Adrenal gland (tissue), 9 donors: ENCODE measurements at regions not wholly inside any gene's neighbourhood (a gene's known extent, or its start where the extent isn't known, plus 50 kb on each side); places are given as distances from the start of the nearest gene placed in this dataset.
"Not testable (repeated sequence)": the region's sequence is repeated elsewhere in the genome, so short reads cannot be mapped to it uniquely, and the experiment has no call there.

Source experiments
- DNase-seq, 7 donors: peaks; one replicate each; pipeline ENCODE4 v3.0.0-alpha.2; 2019 to 2020
- H3K27ac ChIP-seq, 5 donors: fragments of 200-600 bp; sonication (generic) in 4 of 5; 1 replicate in 3 of 5; 2 replicates in 2 of 5; pipeline versions ENCODE4 v1.5.1 to v1.8.0; 2016 to 2020; ENCODE audit warnings: mild to moderate bottlenecking in 1 of 5
- H3K27me3 ChIP-seq: fragments of 200-600 bp; 2 replicates; pipeline ENCODE4 v1.8.0; 2021
- H3K36me3 ChIP-seq, 2 donors: fragments of 200-600 bp; replicated peaks in 1 of 2; 1 replicate in 1 of 2; 2 replicates in 1 of 2; pipeline versions ENCODE4 v1.5.1 to v1.8.0; 2018 to 2022
- H3K4me1 ChIP-seq, 2 donors: fragments of 200-600 bp; replicated peaks in 1 of 2; 1 replicate in 1 of 2; 2 replicates in 1 of 2; pipeline versions ENCODE4 v1.5.1 to v1.8.0; 2018 to 2021
- H3K4me3 ChIP-seq, 4 donors: fragments of 200-600 bp; sonication (generic) in 3 of 4; one replicate each; pipeline ENCODE4 v1.5.1; 2016 to 2018
- H3K9me3 ChIP-seq, 3 donors: fragments of 200-600 bp; sonication (generic) in 1 of 3; replicated peaks in 1 of 3; 1 replicate in 2 of 3; 2 replicates in 1 of 3; pipeline versions ENCODE4 v1.5.1 to v1.8.0; 2016 to 2021
- POLR2A ChIP-seq, 2 donors: fragments of 450-650 bp; IDR thresholded peaks; one replicate each; pipeline ENCODE4 v1.6.1; 2017; ENCODE audit warnings: antibody characterized with exemption in 2 of 2, mild to moderate bottlenecking in 2 of 2, moderate library complexity in 1 of 2
- WGBS, 4 donors: extraction: QIAGEN DNeasy Blood & Tissue Kit in 2 of 4; methylation state at CpG; one replicate each; pipeline versions ENCODE4 v1.1.5 to v1.1.7; 2013 to 2017; 5-methylcytosine and 5-hydroxymethylcytosine counted together
- intact Hi-C, 2 donors: fragments of 100-400 bp; cut with DNase I; formaldehyde crosslinking; loops; one replicate each; pipeline versions ENCODE4 v1.14.1 to v1.15.0; 2022 to 2023
- TF ChIP-seq, protein P1 (sequence below), 6 experiments: fragments of 450-650 bp in 4 of 6; fragments of 200-600 bp in 2 of 6; sonication (generic) in 1 of 6; IDR thresholded peaks; 1 replicate in 5 of 6; 2 replicates in 1 of 6; pipeline versions ENCODE4 v1.5.1 to v1.8.0; 2016 to 2021; ENCODE audit warnings: antibody characterized with exemption in 6 of 6, mild to moderate bottlenecking in 2 of 6, moderate library complexity in 1 of 6
- donor health status: healthy with polysubstance abuse.
- donor health status: Bipolar disorder and iron deficiency.
- donor health status: DM: yes; HTN: yes; CAD: no.
- donor health status: DM: no; HTN: no; CAD: no.
- donor health status: DM: no; HTN: no; CAD: no.

DNA sequence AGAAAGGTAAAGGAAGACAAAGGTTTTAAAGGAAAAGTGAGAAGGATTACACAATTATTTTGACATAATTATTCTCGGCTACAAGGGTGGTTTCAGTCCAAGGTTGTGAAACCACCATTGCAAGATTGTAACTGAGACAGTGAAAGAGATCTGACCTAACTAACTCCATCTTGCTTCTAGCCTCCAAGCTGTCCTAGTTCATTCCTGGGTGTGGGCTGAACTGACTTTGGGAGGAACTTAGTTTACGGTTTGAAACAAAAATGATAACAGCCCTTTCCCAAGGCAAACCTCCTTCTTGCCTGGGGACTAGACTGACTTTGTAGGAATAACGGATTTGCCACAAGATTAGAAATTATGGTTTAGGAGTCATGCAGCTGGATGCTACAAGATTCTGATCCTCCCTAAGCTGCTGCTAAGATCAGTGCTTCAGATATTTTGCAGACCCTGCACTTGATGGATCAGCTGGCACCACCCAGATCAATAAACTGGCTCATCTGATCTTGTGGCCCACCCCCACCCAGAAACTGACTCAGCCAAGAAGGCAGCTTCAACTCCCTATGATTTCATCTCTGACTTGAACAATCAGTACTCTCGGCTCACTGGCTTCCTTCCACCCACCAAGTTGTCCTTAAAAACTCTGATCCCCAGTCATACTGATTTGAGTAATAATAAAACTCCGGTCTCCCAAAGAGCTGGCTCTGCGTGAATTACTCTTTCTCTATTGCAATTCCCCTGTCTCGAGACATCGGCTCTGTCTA, 57.7 kb upstream of the AADACL2 start:
- no peaks in the 10 kb centered on the region for H3K9me3 ChIP-seq
- H3K36me3 ChIP-seq, result no peaks in the 10 kb centered on the region
- H3K4me3 ChIP-seq, result no peak overlapping the region
- TF ChIP-seq POLR2A (IDR thresholded peaks at IDR 0.05), result no peak
- TF ChIP-seq, protein P1, sequence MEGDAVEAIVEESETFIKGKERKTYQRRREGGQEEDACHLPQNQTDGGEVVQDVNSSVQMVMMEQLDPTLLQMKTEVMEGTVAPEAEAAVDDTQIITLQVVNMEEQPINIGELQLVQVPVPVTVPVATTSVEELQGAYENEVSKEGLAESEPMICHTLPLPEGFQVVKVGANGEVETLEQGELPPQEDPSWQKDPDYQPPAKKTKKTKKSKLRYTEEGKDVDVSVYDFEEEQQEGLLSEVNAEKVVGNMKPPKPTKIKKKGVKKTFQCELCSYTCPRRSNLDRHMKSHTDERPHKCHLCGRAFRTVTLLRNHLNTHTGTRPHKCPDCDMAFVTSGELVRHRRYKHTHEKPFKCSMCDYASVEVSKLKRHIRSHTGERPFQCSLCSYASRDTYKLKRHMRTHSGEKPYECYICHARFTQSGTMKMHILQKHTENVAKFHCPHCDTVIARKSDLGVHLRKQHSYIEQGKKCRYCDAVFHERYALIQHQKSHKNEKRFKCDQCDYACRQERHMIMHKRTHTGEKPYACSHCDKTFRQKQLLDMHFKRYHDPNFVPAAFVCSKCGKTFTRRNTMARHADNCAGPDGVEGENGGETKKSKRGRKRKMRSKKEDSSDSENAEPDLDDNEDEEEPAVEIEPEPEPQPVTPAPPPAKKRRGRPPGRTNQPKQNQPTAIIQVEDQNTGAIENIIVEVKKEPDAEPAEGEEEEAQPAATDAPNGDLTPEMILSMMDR (IDR thresholded peaks at IDR 0.05), result no peak
- H3K4me1 ChIP-seq, result no peaks in the 10 kb centered on the region
- no peak for DNase-seq
- no peaks in the 10 kb centered on the region for H3K27me3 ChIP-seq
- intact Hi-C loops, result no loop called here
- WGBS, 4 donors, result 75 to 86% (median 83%) methylated on average over 8 of the region's 8 CpGs
- H3K27ac ChIP-seq, result no peak overlapping the region

DNA sequence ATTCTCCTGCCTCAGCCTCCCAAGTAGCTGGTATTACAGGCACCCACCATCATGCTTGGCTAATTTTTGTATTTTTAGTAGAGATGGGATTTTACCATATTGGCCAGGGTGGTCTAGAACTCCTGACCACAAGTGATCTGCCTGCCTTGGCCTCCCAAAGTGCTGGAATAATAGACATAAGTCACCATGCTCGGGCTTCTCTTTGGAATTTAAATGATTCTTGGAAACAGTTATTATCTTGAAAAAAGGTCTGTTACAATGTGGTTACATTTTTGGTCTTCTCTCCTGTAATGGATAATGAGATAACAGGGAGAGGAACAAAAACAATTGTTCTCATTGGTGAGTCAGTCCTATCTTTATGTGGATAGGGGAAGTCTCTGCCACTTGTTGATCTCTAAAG, 59.8 kb upstream of the AADACL2 start:
- no peak for DNase-seq
- 40 to 62% (median 53%) methylated on average over 1 of the region's 1 CpG for WGBS, 4 donors
- H3K27me3 ChIP-seq, result no peaks in the 10 kb centered on the region
- no peak overlapping the region for H3K4me3 ChIP-seq
- H3K9me3 ChIP-seq, result no peaks in the 10 kb centered on the region
- H3K27ac ChIP-seq, result no peak overlapping the region
- no peaks in the 10 kb centered on the region for H3K4me1 ChIP-seq
- intact Hi-C loops, result no loop called here
- TF ChIP-seq POLR2A (IDR thresholded peaks at IDR 0.05), result no peak
- TF ChIP-seq, protein P1 (IDR thresholded peaks at IDR 0.05), result no peak
- no peaks in the 10 kb centered on the region for H3K36me3 ChIP-seq

DNA sequence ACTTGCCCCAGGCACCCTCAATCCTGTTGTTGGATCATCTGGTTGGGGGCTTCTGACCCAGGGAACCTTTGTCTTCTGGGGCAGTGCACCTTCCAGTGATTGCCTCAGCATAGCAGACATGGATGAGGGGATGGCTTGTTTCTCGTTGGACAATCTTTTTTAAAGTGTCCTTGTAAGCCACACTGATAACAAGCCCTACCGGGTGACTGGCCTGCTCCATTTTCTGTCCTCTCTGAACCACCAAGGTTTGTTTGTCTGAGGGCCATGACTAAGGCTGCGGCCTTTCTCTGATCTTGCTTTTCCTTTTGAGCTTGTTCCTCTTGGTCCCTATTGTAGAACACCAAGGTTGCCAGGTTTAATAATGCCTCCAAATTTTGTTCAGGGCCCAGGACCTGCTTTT, 66.0 kb upstream of the AADACL2 start:
- not testable (repeated sequence) for H3K27me3 ChIP-seq, H3K9me3 ChIP-seq, H3K27ac ChIP-seq, H3K4me3 ChIP-seq, H3K4me1 ChIP-seq, H3K36me3 ChIP-seq
- 40 to 61% (median 53%) methylated on average over 3 of the region's 3 CpGs for WGBS, 4 donors
- intact Hi-C loops, result loop anchor here (10.0 kb wide), 3 partner anchors 167 to 247 kb away; no protein-coding TSS in a partner anchor
- DNase-seq, result peak in 3 of 7 donors; percentile 25 to 35 (median 35)

GRCh38 chr3:151660885-151661284, 72.8 kb upstream of the AADACL2 start:
- no peak for DNase-seq
- intact Hi-C loops, result loop anchor here (10.0 kb wide), 3 partner anchors 174 to 254 kb away; no protein-coding TSS in a partner anchor
- 42 to 53% (median 45%) methylated on average over 4 of the region's 4 CpGs for WGBS, 4 donors
- H3K4me1 ChIP-seq, result peaks cover 3 to 7% of the 10 kb centered on the region in 2 donors
- no peaks in the 10 kb centered on the region for H3K36me3 ChIP-seq
- H3K9me3 ChIP-seq, result no peaks in the 10 kb centered on the region
- TF ChIP-seq, protein P1 (IDR thresholded peaks at IDR 0.05), result peak; percentile 14 to 73 (median 47)
- TF ChIP-seq POLR2A (IDR thresholded peaks at IDR 0.05), result no peak
- H3K4me3 ChIP-seq, result no peak overlapping the region
- H3K27me3 ChIP-seq, result no peaks in the 10 kb centered on the region
- no peak overlapping the region for H3K27ac ChIP-seq

GRCh38 chr3:151644986-151645385, 88.7 kb upstream of the AADACL2 start:
- Histone ChIP-seq H3K4me3 (no peak overlapping the region), H3K9me3 (no peaks in the 10 kb centered on the region), H3K27ac (no peak overlapping the region), H3K36me3 (no peaks in the 10 kb centered on the region), H3K27me3 (no peaks in the 10 kb centered on the region), H3K4me1 (no peaks in the 10 kb centered on the region)
- no peak for DNase-seq
- intact Hi-C loops, result no loop called here
- no peak for TF ChIP-seq POLR2A (IDR thresholded peaks at IDR 0.05)
- TF ChIP-seq, protein P1 (IDR thresholded peaks at IDR 0.05), result no peak
